ENCODE measurements at regions not wholly inside any gene's neighbourhood (a gene's known extent, or its start where the extent isn't known, plus 50 kb on each side); places are given as distances from the start of the nearest gene placed in this dataset.
A peak's percentile ranks its signal among the peaks of the same experiment; 100 is the strongest.

GRCh38 chr1:4506591-4506990 is 147.8 kb upstream of the AJAP1 start:
- no peak overlapping the region for H3K27ac ChIP-seq (ENCODE audit: low read length)
- WGBS (ENCODE audit: insufficient coverage, low lambda C conversion rate), result no CpG with 5 or more reads among the region's 4 CpGs
- no peak overlapping the region for H3K4me3 ChIP-seq (ENCODE audit: low read length)
- H3K36me3 ChIP-seq (ENCODE audit: control insufficient read depth, insufficient read depth, low read length), result no peaks in the 10 kb centered on the region
- H3K9me3 ChIP-seq (ENCODE audit: control insufficient read depth, low read depth, low read length), result no peaks in the 10 kb centered on the region
- H3K4me1 ChIP-seq (ENCODE audit: control insufficient read depth, insufficient read depth, low read length), result no peaks in the 10 kb centered on the region
- no peak for DNase-seq
- H3K27me3 ChIP-seq (ENCODE audit: control insufficient read depth, insufficient read depth, low read length), result no peaks in the 10 kb centered on the region

- no peaks in the 10 kb centered on the region for H3K36me3 ChIP-seq (ENCODE audit: control insufficient read depth, insufficient read depth, low read length)
- no peak overlapping the region for H3K27ac ChIP-seq (ENCODE audit: low read length)
- no peak overlapping the region for H3K4me3 ChIP-seq (ENCODE audit: low read length)
- no peaks in the 10 kb centered on the region for H3K27me3 ChIP-seq (ENCODE audit: control insufficient read depth, insufficient read depth, low read length)
- no peaks in the 10 kb centered on the region for H3K4me1 ChIP-seq (ENCODE audit: control insufficient read depth, insufficient read depth, low read length)
- no peaks in the 10 kb centered on the region for H3K9me3 ChIP-seq (ENCODE audit: control insufficient read depth, low read depth, low read length)
- WGBS (ENCODE audit: insufficient coverage, low lambda C conversion rate), result no CpG with 5 or more reads among the region's 8 CpGs
- no peak for DNase-seq
Measured at GRCh38 chr1:4509206-4509605, 145.2 kb upstream of the AJAP1 start.

GRCh38 chr1:4510276-4510691 is 144.1 kb upstream of the AJAP1 start:
- H3K27ac ChIP-seq (ENCODE audit: low read length), result no peak overlapping the region
- WGBS (ENCODE audit: insufficient coverage, low lambda C conversion rate), result no CpG with 5 or more reads among the region's 4 CpGs

DNA sequence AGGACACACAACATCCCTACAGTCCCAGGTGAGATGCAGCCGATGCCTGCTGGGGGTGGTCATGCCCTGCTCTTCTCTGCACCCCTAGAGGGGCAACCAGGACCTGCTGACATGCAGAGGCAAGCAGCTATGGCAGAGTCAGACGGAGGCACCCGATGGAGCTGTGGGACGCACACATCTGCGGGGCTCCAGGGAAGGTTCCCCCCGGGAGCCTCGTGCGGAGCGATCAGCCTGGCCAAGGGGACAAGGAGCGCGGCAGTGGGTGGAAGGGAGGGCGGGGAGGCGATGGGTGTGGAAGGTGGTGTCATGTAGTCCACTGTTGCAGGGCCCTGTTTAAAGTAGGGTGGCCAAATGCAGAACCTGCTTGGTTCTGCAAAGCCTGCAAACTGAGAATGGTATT is 143.0 kb upstream of the AJAP1 start:
- no peak overlapping the region for H3K27ac ChIP-seq (ENCODE audit: low read length)
- H3K27me3 ChIP-seq (ENCODE audit: control insufficient read depth, insufficient read depth, low read length), result peaks cover under 1% of the 10 kb centered on the region
- no peak overlapping the region for H3K4me3 ChIP-seq (ENCODE audit: low read length)
- H3K36me3 ChIP-seq (ENCODE audit: control insufficient read depth, insufficient read depth, low read length), result no peaks in the 10 kb centered on the region
- no CpG with 5 or more reads among the region's 13 CpGs for WGBS (ENCODE audit: insufficient coverage, low lambda C conversion rate)
- DNase-seq, result no peak
- H3K9me3 ChIP-seq (ENCODE audit: control insufficient read depth, low read depth, low read length), result no peaks in the 10 kb centered on the region
- no peaks in the 10 kb centered on the region for H3K4me1 ChIP-seq (ENCODE audit: control insufficient read depth, insufficient read depth, low read length)

More at GRCh38 chr1:4510276-4510691, 144.1 kb upstream of the AJAP1 start:
- no peak for DNase-seq
- Histone ChIP-seq H3K36me3 (ENCODE audit: control insufficient read depth, insufficient read depth, low read length) (no peaks in the 10 kb centered on the region), H3K4me3 (ENCODE audit: low read length) (no peak overlapping the region), H3K4me1 (ENCODE audit: control insufficient read depth, insufficient read depth, low read length) (no peaks in the 10 kb centered on the region), H3K9me3 (ENCODE audit: control insufficient read depth, low read depth, low read length) (no peaks in the 10 kb centered on the region), H3K27me3 (ENCODE audit: control insufficient read depth, insufficient read depth, low read length) (no peaks in the 10 kb centered on the region)

GRCh38 chr1:4512636-4513035 is 141.8 kb upstream of the AJAP1 start:
- Histone ChIP-seq H3K36me3 (ENCODE audit: control insufficient read depth, insufficient read depth, low read length) (no peaks in the 10 kb centered on the region), H3K4me3 (ENCODE audit: low read length) (no peak overlapping the region), H3K9me3 (ENCODE audit: control insufficient read depth, low read depth, low read length) (no peaks in the 10 kb centered on the region), H3K27ac (ENCODE audit: low read length) (no peak overlapping the region), H3K4me1 (ENCODE audit: control insufficient read depth, insufficient read depth, low read length) (no peaks in the 10 kb centered on the region), H3K27me3 (ENCODE audit: control insufficient read depth, insufficient read depth, low read length) (peaks cover 9% of the 10 kb centered on the region)
- peak; percentile 35 to 37 for DNase-seq
- no CpG with 5 or more reads among the region's 6 CpGs for WGBS (ENCODE audit: insufficient coverage, low lambda C conversion rate)

DNA sequence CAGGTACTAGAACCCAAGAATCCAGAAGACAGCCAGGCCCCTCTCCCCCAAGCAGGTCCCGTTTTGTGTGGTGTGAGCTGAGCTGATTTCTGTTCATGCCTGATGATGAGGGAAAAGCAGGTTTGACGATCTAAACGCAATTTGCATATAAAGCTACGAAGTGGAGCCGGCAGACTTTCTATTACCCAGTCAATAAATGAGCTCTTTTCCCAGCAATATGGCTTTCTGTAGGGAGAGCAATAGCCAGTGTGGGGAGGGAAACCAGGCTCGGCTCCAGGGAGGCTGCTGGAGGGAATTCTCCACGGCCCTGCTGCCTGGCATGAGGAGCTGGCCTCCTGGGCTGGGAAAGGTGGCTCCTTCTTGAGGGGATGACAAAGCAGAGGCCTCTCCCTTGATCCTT is 140.7 kb upstream of the AJAP1 start:
- peaks cover 13% of the 10 kb centered on the region for H3K27me3 ChIP-seq (ENCODE audit: control insufficient read depth, insufficient read depth, low read length)
- H3K4me3 ChIP-seq (ENCODE audit: low read length), result no peak overlapping the region
- no peaks in the 10 kb centered on the region for H3K4me1 ChIP-seq (ENCODE audit: control insufficient read depth, insufficient read depth, low read length)
- no peaks in the 10 kb centered on the region for H3K36me3 ChIP-seq (ENCODE audit: control insufficient read depth, insufficient read depth, low read length)
- WGBS (ENCODE audit: insufficient coverage, low lambda C conversion rate), result 80% methylated on average over 2 of the region's 7 CpGs
- DNase-seq, result no peak
- H3K9me3 ChIP-seq (ENCODE audit: control insufficient read depth, low read depth, low read length), result no peaks in the 10 kb centered on the region
- H3K27ac ChIP-seq (ENCODE audit: low read length), result no peak overlapping the region

GRCh38 chr1:4515727-4516289 is 138.6 kb upstream of the AJAP1 start:
- Histone ChIP-seq H3K27me3 (ENCODE audit: control insufficient read depth, insufficient read depth, low read length) (peaks cover 13% of the 10 kb centered on the region), H3K27ac (ENCODE audit: low read length) (no peak overlapping the region), H3K4me1 (ENCODE audit: control insufficient read depth, insufficient read depth, low read length) (no peaks in the 10 kb centered on the region), H3K9me3 (ENCODE audit: control insufficient read depth, low read depth, low read length) (no peaks in the 10 kb centered on the region), H3K36me3 (ENCODE audit: control insufficient read depth, insufficient read depth, low read length) (no peaks in the 10 kb centered on the region), H3K4me3 (ENCODE audit: low read length) (no peak overlapping the region)
- 100% methylated on average over 1 of the region's 15 CpGs for WGBS (ENCODE audit: insufficient coverage, low lambda C conversion rate)
- DNase-seq, result no peak

DNA sequence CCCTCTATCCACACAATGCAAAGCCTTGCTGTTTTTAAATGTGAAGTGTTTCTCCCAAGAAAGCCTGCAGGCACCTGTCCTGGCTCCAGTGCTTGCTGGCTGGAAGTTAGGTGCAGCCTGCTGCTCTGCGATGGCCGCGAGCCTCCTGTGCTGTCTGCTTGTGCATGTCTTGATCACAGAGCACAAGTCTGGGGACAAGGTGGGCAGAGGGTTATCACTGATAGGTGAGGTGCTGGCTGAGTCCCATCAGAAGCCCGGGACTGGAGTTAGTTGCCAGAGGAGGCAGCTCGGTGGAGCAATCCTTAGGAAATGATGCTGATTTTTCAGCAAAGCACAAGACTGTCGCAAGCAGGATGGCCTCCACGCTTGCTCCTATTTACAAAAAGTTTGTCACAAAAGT is 137.8 kb upstream of the AJAP1 start:
- Histone ChIP-seq H3K36me3 (ENCODE audit: control insufficient read depth, insufficient read depth, low read length) (no peaks in the 10 kb centered on the region), H3K27ac (ENCODE audit: low read length) (no peak overlapping the region), H3K27me3 (ENCODE audit: control insufficient read depth, insufficient read depth, low read length) (peaks cover 13% of the 10 kb centered on the region), H3K9me3 (ENCODE audit: control insufficient read depth, low read depth, low read length) (no peaks in the 10 kb centered on the region), H3K4me1 (ENCODE audit: control insufficient read depth, insufficient read depth, low read length) (no peaks in the 10 kb centered on the region), H3K4me3 (ENCODE audit: low read length) (no peak overlapping the region)
- no peak for DNase-seq
- WGBS (ENCODE audit: insufficient coverage, low lambda C conversion rate), result no CpG with 5 or more reads among the region's 7 CpGs

- Histone ChIP-seq H3K27me3 (ENCODE audit: control insufficient read depth, insufficient read depth, low read length) (peaks cover 13% of the 10 kb centered on the region), H3K4me3 (ENCODE audit: low read length) (no peak overlapping the region), H3K27ac (ENCODE audit: low read length) (no peak overlapping the region), H3K9me3 (ENCODE audit: control insufficient read depth, low read depth, low read length) (no peaks in the 10 kb centered on the region), H3K4me1 (ENCODE audit: control insufficient read depth, insufficient read depth, low read length) (no peaks in the 10 kb centered on the region), H3K36me3 (ENCODE audit: control insufficient read depth, insufficient read depth, low read length) (no peaks in the 10 kb centered on the region)
- WGBS (ENCODE audit: insufficient coverage, low lambda C conversion rate), result 17% methylated on average over 2 of the region's 19 CpGs
- DNase-seq, result no peak
Measured at GRCh38 chr1:4517186-4517954, 137.0 kb upstream of the AJAP1 start.

GRCh38 chr1:4518621-4519020 is 135.8 kb upstream of the AJAP1 start:
- no peak for DNase-seq
- Histone ChIP-seq H3K27ac (ENCODE audit: low read length) (no peak overlapping the region), H3K4me1 (ENCODE audit: control insufficient read depth, insufficient read depth, low read length) (no peaks in the 10 kb centered on the region), H3K36me3 (ENCODE audit: control insufficient read depth, insufficient read depth, low read length) (no peaks in the 10 kb centered on the region), H3K4me3 (ENCODE audit: low read length) (no peak overlapping the region), H3K9me3 (ENCODE audit: control insufficient read depth, low read depth, low read length) (no peaks in the 10 kb centered on the region), H3K27me3 (ENCODE audit: control insufficient read depth, insufficient read depth, low read length) (peaks cover 13% of the 10 kb centered on the region)
- WGBS (ENCODE audit: insufficient coverage, low lambda C conversion rate), result no CpG with 5 or more reads among the region's 7 CpGs

DNA sequence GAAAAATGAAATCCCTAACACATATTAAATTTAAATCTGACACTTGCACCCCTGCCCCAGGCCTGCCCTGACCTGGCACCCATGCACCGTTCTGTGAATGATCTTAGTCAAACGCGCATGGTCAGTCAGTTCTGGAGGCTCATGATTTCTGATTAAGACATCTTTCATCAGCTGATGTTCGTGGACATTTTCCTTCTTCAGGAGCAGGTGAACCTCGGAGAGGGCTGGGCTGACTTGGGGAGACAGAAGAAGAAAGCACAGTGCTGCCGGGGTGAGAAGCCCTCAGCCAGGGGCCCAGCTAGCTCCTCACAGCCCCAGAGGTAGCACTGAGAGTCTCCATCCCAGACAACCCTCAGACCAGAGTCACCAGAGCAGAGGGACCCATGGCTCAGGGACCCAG is 134.5 kb upstream of the AJAP1 start:
- Histone ChIP-seq H3K27ac (ENCODE audit: low read length) (no peak overlapping the region), H3K36me3 (ENCODE audit: control insufficient read depth, insufficient read depth, low read length) (no peaks in the 10 kb centered on the region), H3K4me1 (ENCODE audit: control insufficient read depth, insufficient read depth, low read length) (no peaks in the 10 kb centered on the region), H3K4me3 (ENCODE audit: low read length) (no peak overlapping the region), H3K27me3 (ENCODE audit: control insufficient read depth, insufficient read depth, low read length) (peaks cover 13% of the 10 kb centered on the region), H3K9me3 (ENCODE audit: control insufficient read depth, low read depth, low read length) (no peaks in the 10 kb centered on the region)
- no CpG with 5 or more reads among the region's 6 CpGs for WGBS (ENCODE audit: insufficient coverage, low lambda C conversion rate)
- no peak for DNase-seq
